ENCODE measurements at regions not wholly inside any gene's neighbourhood (a gene's known extent, or its start where the extent isn't known, plus 50 kb on each side); places are given as distances from the start of the nearest gene placed in this dataset.

GRCh38 chr7:114148779-114149178, 230.0 kb upstream of the PPP1R3A start:
- TF ChIP-seq CTCF (IDR thresholded peaks at IDR 0.05; ENCODE audit: low read length) = no peak
- no peak for TF ChIP-seq EZH2 (IDR thresholded peaks at IDR 0.05; ENCODE audit: borderline replicate concordance, low read length)
